Liver (tissue), 7 donors: ENCODE measurements at regions not wholly inside any gene's neighbourhood (a gene's known extent, or its start where the extent isn't known, plus 50 kb on each side); places are given as distances from the start of the nearest gene placed in this dataset.

ENCODE experiments used
- DNase-seq: peaks from one replicate; pipeline ENCODE4 v3.0.0-alpha.2; 2017; ENCODE audit warnings: low spot score
- H3K27ac ChIP-seq, 2 donors: one replicate each; pipeline ENCODE4 v1.7.0; 2013; ENCODE audit warnings: inconsistent platforms in 2 of 2, low read length in 2 of 2, control low read depth in 1 of 2, low read depth in 1 of 2, mild to moderate bottlenecking in 1 of 2
- H3K27me3 ChIP-seq, 4 donors: one replicate each; pipeline versions ENCODE4 v1.6.1 to v1.7.0; 2013; ENCODE audit warnings: low read length in 3 of 4, inconsistent platforms in 1 of 4, mild to moderate bottlenecking in 1 of 4, moderate library complexity in 1 of 4; ENCODE audit not compliant: control insufficient read depth in 4 of 4, insufficient read depth in 4 of 4
- H3K36me3 ChIP-seq, 4 donors: one replicate each; pipeline versions ENCODE4 v1.6.1 to v1.7.0; 2013; ENCODE audit warnings: low read length in 3 of 4, mild to moderate bottlenecking in 3 of 4, low read depth in 1 of 4, moderate library complexity in 1 of 4; ENCODE audit not compliant: control insufficient read depth in 4 of 4, insufficient read depth in 3 of 4
- H3K4me1 ChIP-seq, 4 donors: one replicate each; pipeline versions ENCODE4 v1.6.1 to v1.7.0; 2013; ENCODE audit warnings: low read length in 3 of 4, mild to moderate bottlenecking in 3 of 4, moderate library complexity in 1 of 4; ENCODE audit not compliant: control insufficient read depth in 4 of 4, insufficient read depth in 4 of 4
- H3K4me3 ChIP-seq, 3 donors: one replicate each; pipeline versions ENCODE4 v1.6.1 to v1.7.0; 2013; ENCODE audit warnings: low read length in 3 of 3, control low read depth in 1 of 3, low read depth in 1 of 3, mild to moderate bottlenecking in 1 of 3
- H3K9ac ChIP-seq, 2 donors: one replicate each; pipeline ENCODE4 v1.7.0; 2013; ENCODE audit warnings: low read length in 2 of 2, mild to moderate bottlenecking in 2 of 2, moderate library complexity in 2 of 2, control low read depth in 1 of 2, low read depth in 1 of 2
- H3K9me3 ChIP-seq, 4 donors: one replicate each; pipeline versions ENCODE4 v1.6.1 to v1.7.0; 2013; ENCODE audit warnings: low read length in 3 of 4; ENCODE audit not compliant: control insufficient read depth in 4 of 4
- ATF3 ChIP-seq: IDR thresholded peaks from 2 replicates; pipeline ENCODE4 v1.6.1; 2016; ENCODE audit warnings: antibody characterized with exemption
- EGR1 ChIP-seq, 2 donors: IDR thresholded peaks; 2 replicates each; pipeline ENCODE4 v1.6.1; 2016 to 2018; ENCODE audit warnings: antibody characterized with exemption in 2 of 2, low read depth in 2 of 2
- FOXA1 ChIP-seq: IDR thresholded peaks from 2 replicates; pipeline ENCODE4 v1.6.1; 2016; ENCODE audit warnings: antibody characterized with exemption
- FOXA2 ChIP-seq: IDR thresholded peaks from 2 replicates; pipeline ENCODE4 v1.6.1; 2016; ENCODE audit warnings: antibody characterized with exemption
- GABPA ChIP-seq, 2 donors: IDR thresholded peaks in 1 of 2; conservative IDR thresholded peaks in 1 of 2; 2 replicates each; pipeline ENCODE4 v1.6.1; 2016; ENCODE audit warnings: antibody characterized with exemption in 2 of 2, mild to moderate bottlenecking in 1 of 2, moderate library complexity in 1 of 2
- HNF4A ChIP-seq, 2 donors: conservative IDR thresholded peaks; 2 replicates each; pipeline ENCODE4 v1.6.1; 2016; ENCODE audit warnings: antibody characterized with exemption in 2 of 2, mild to moderate bottlenecking in 2 of 2
- HNF4G ChIP-seq: IDR thresholded peaks from 2 replicates; pipeline ENCODE4 v1.6.1; 2016; ENCODE audit warnings: antibody characterized with exemption
- JUND ChIP-seq, 2 donors: IDR thresholded peaks; 2 replicates each; pipeline ENCODE4 v1.6.1; 2016; ENCODE audit warnings: antibody characterized with exemption in 2 of 2
- MAX ChIP-seq: IDR thresholded peaks from 2 replicates; pipeline ENCODE4 v1.6.1; 2016; ENCODE audit warnings: antibody characterized with exemption
- REST ChIP-seq: IDR thresholded peaks from 2 replicates; pipeline ENCODE4 v1.6.1; 2016; ENCODE audit warnings: antibody characterized with exemption, mild to moderate bottlenecking
- RXRA ChIP-seq, 2 donors: IDR thresholded peaks; 2 replicates each; pipeline ENCODE4 v1.6.1; 2017 to 2018; ENCODE audit warnings: antibody characterized with exemption in 2 of 2, mild to moderate bottlenecking in 1 of 2
- SP1 ChIP-seq: IDR thresholded peaks from 2 replicates; pipeline ENCODE4 v1.6.1; 2018; ENCODE audit warnings: antibody characterized with exemption, mild to moderate bottlenecking
- TAF1 ChIP-seq: conservative IDR thresholded peaks from 2 replicates; pipeline ENCODE4 v1.6.1; 2016; ENCODE audit warnings: antibody characterized with exemption, mild to moderate bottlenecking
- YY1 ChIP-seq: IDR thresholded peaks from 2 replicates; pipeline ENCODE4 v1.6.1; 2016; ENCODE audit warnings: antibody characterized with exemption, mild to moderate bottlenecking
- WGBS: extraction: QIAGEN DNeasy Blood & Tissue Kit; methylation state at CpG from one replicate; pipeline ENCODE4 v1.1.7; 2013; 5-methylcytosine and 5-hydroxymethylcytosine counted together
- TF ChIP-seq, protein P1 (sequence below): IDR thresholded peaks from 2 replicates; pipeline ENCODE4 v1.6.1; 2016; ENCODE audit warnings: antibody characterized with exemption
- donor health status: healthy.
- donor health status: healthy.
- donor health status: healthy.
- donor health status: healthy.

DNA sequence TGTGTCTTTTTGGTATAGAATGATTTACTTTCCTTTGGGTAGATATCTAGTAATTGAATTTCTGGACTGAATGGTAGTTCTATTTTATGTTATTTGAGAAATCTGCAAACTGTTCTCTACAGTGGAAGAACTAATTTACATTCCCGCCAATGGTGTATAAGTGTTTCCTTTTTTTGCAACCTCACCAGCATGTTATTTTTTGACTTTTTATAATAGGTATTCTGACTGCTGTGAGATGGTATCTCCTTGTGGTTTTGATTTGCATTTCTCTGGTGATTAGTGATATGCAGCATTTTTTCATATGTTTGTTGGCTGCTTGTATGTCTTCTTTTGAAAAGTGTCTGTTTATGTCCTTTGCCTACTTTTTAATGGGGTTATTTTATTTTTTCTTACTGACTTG lies 607.2 kb downstream of the OTOL1 start:
- Histone ChIP-seq H3K4me1 (no peaks in the 10 kb centered on the region), H3K27me3 (no peaks in the 10 kb centered on the region), H3K36me3 (no peaks in the 10 kb centered on the region), H3K9ac (no peak overlapping the region), H3K4me3 (no peak overlapping the region), H3K9me3 (no peaks in the 10 kb centered on the region), H3K27ac (no peak overlapping the region)
- no peak for DNase-seq
- no peak for TF ChIP-seq GABPA (IDR thresholded peaks at IDR 0.05 in 1 of 2, conservative IDR thresholded peaks at IDR 0.05 in 1 of 2)
- TF ChIP-seq EGR1 (IDR thresholded peaks at IDR 0.05; ENCODE audit: low read depth in 2 of 2), result no peak
- no peak for TF ChIP-seq SP1
- TF ChIP-seq, protein P1, sequence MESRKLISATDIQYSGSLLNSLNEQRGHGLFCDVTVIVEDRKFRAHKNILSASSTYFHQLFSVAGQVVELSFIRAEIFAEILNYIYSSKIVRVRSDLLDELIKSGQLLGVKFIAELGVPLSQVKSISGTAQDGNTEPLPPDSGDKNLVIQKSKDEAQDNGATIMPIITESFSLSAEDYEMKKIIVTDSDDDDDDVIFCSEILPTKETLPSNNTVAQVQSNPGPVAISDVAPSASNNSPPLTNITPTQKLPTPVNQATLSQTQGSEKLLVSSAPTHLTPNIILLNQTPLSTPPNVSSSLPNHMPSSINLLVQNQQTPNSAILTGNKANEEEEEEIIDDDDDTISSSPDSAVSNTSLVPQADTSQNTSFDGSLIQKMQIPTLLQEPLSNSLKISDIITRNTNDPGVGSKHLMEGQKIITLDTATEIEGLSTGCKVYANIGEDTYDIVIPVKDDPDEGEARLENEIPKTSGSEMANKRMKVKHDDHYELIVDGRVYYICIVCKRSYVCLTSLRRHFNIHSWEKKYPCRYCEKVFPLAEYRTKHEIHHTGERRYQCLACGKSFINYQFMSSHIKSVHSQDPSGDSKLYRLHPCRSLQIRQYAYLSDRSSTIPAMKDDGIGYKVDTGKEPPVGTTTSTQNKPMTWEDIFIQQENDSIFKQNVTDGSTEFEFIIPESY, result no peak
- no peak for TF ChIP-seq HNF4A (conservative IDR thresholded peaks at IDR 0.05)
- no peak for TF ChIP-seq REST
- TF ChIP-seq RXRA (IDR thresholded peaks at IDR 0.05), result no peak
- no peak for TF ChIP-seq YY1
- TF ChIP-seq HNF4G, result no peak
- TF ChIP-seq TAF1, result no peak
- no peak for TF ChIP-seq MAX
- WGBS, result 75% methylated on average over 1 of the region's 1 CpG

- WGBS, result 81% methylated on average over 5 of the region's 5 CpGs
- no peak overlapping the region for H3K9ac ChIP-seq
- no peaks in the 10 kb centered on the region for H3K4me1 ChIP-seq
- DNase-seq, result no peak
- TF ChIP-seq FOXA1 (no peak), FOXA2 (no peak), YY1 (no peak), GABPA (IDR thresholded peaks at IDR 0.05 in 1 of 2, conservative IDR thresholded peaks at IDR 0.05 in 1 of 2) (no peak), SP1 (no peak), ATF3 (no peak)
- no peak overlapping the region for H3K4me3 ChIP-seq
- H3K27me3 ChIP-seq, result no peaks in the 10 kb centered on the region
- H3K9me3 ChIP-seq, result no peaks in the 10 kb centered on the region
- H3K27ac ChIP-seq, result no peak overlapping the region
- H3K36me3 ChIP-seq, result no peaks in the 10 kb centered on the region
Measured at GRCh38 chr3:162111861-162112260, 615.3 kb downstream of the OTOL1 start.

GRCh38 chr3:162112719-162113118 lies 616.1 kb downstream of the OTOL1 start:
- Histone ChIP-seq H3K27me3 (no peaks in the 10 kb centered on the region), H3K9ac (no peak overlapping the region), H3K4me3 (no peak overlapping the region), H3K9me3 (no peaks in the 10 kb centered on the region), H3K36me3 (no peaks in the 10 kb centered on the region), H3K4me1 (no peaks in the 10 kb centered on the region), H3K27ac (no peak overlapping the region)
- TF ChIP-seq FOXA2 (no peak), GABPA (IDR thresholded peaks at IDR 0.05 in 1 of 2, conservative IDR thresholded peaks at IDR 0.05 in 1 of 2) (no peak), JUND (IDR thresholded peaks at IDR 0.05) (no peak), TAF1 (no peak), MAX (no peak)
- no peak for DNase-seq
